ENCODE measurements at regions not wholly inside any gene's neighbourhood (a gene's known extent, or its start where the extent isn't known, plus 50 kb on each side); places are given as distances from the start of the nearest gene placed in this dataset.

GRCh38 chr11:71363721-71364120 lies 84.5 kb downstream of the DHCR7 start:
- in situ Hi-C loops (cut with MboI): no loop called here
- Histone ChIP-seq H3K4me2 (ENCODE audit: insufficient read depth, low read length) (no peak overlapping the region), H3K9ac (ENCODE audit: insufficient read depth in 1 of 2, low read depth in 2 of 2, low read length in 2 of 2) (no peak overlapping the region), H3K9me3 (replicated peaks; ENCODE audit: control insufficient read depth, insufficient read depth, low read depth, low read length) (no peaks in the 10 kb centered on the region), H3K9me1 (ENCODE audit: control insufficient read depth, insufficient read depth, low read length) (no peaks in the 10 kb centered on the region), H3K27ac (ENCODE audit: extremely low read depth, low read depth, low read length) (no peak overlapping the region), H2AFZ (ENCODE audit: low read depth, low read length) (no peak overlapping the region), H4K20me1 (replicated peaks; ENCODE audit: control insufficient read depth, insufficient read depth, low read length) (0 out of 2 replicates have a peak, but pooled peaks cover 3% of the 10 kb centered on the region), H3K36me3 (ENCODE audit: control insufficient read depth, insufficient read depth, low read length) (no peaks in the 10 kb centered on the region), H3K4me1 (replicated peaks in 1 of 2; ENCODE audit: control insufficient read depth in 2 of 2, insufficient read depth in 2 of 2, low read length in 2 of 2) (no peaks in the 10 kb centered on the region), H3K4me3 (no peak overlapping the region), H3K79me2 (ENCODE audit: control insufficient read depth, insufficient read depth, low read length) (no peaks in the 10 kb centered on the region), H3K27me3 (ENCODE audit: control insufficient read depth in 2 of 2, insufficient read depth in 2 of 2, low read length in 2 of 2) (peaks cover 3 to 12% of the 10 kb centered on the region in 2 experiments; a peak in 3 of 5 replicates)
- DNase-seq (ENCODE audit: extremely low read depth in 1 of 4, low spot score in 3 of 4): no peak
- ChIA-PET POLR2A (no interaction called here), CTCF (ENCODE audit: low intra/inter-chr PET ratio) (no interaction called here)
- TF ChIP-seq E2F3 (CRISPR knock-in tag; IDR thresholded peaks at IDR 0.05) (no peak), AFF1 (IDR thresholded peaks at IDR 0.05; ENCODE audit: low read depth in 1 of 2, partially characterized antibody in 2 of 2) (no peak), SAFB (IDR thresholded peaks at IDR 0.05; ENCODE audit: borderline replicate concordance, low read depth, low read length) (no peak)
- intact Hi-C loops (cut with micrococcal nuclease): no loop called here
- no peak for FAIRE-seq
- ATAC-seq: no peak
- WGBS (ENCODE audit: insufficient coverage, low coverage, missing lambda C conversion rate): 0% methylated on average over 4 of the region's 4 CpGs
- BruUV-seq (replicated peaks): no TSS peak
